ENCODE measurements at regions not wholly inside any gene's neighbourhood (a gene's known extent, or its start where the extent isn't known, plus 50 kb on each side); places are given as distances from the start of the nearest gene placed in this dataset.

GRCh38 chr3:102174832-102175374, 259.9 kb upstream of the ZPLD1 start:
- TF ChIP-seq CTCF (IDR thresholded peaks at IDR 0.05; ENCODE audit: low read length), result no peak
- TF ChIP-seq EZH2phosphoT487 (IDR thresholded peaks at IDR 0.05; ENCODE audit: low read length), result no peak

All from MM.1S (cell line).